Upper lobe of left lung (tissue), 4 donors: ENCODE measurements at regions not wholly inside any gene's neighbourhood (a gene's known extent, or its start where the extent isn't known, plus 50 kb on each side); places are given as distances from the start of the nearest gene placed in this dataset.

Experiments
- CTCF ChIP-seq, 6 experiments: fragments of 450-650 bp in 4 of 6; fragments of 200-600 bp in 2 of 6; sonication (generic) in 2 of 6; IDR thresholded peaks; one replicate each; pipeline ENCODE4 v1.5.1; 2016 to 2019; ENCODE audit warnings: antibody characterized with exemption in 6 of 6
- POLR2A ChIP-seq, 4 donors: fragments of 450-650 bp; IDR thresholded peaks; one replicate each; pipeline ENCODE4 v1.5.1; 2016 to 2017; ENCODE audit warnings: antibody characterized with exemption in 4 of 4, mild to moderate bottlenecking in 2 of 4

DNA sequence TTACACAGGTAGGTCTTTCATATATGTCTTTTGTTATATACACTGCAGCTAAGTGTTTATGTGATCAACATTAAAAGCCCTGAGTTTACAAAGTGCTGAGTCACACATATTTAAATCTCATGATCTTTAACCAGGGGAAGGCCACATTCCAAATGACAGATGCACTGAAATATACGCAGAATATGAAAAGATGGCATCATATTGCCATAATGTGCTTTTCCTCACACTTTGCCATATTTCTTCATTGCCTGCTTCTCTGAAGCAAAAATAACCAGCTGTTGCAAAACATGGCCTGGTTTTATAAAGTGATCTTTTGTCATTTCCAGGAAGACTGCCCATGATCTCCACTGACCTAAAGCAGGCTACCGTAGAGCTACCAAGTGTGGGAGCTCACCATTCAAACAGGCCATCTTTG, 93.5 kb upstream of the MAPRE2 start:
- TF ChIP-seq CTCF (IDR thresholded peaks at IDR 0.05), result no peak
- no peak for TF ChIP-seq POLR2A (IDR thresholded peaks at IDR 0.05)
